Parathyroid adenoma (tissue), 2 donors: ENCODE measurements at regions not wholly inside any gene's neighbourhood (a gene's known extent, or its start where the extent isn't known, plus 50 kb on each side); places are given as distances from the start of the nearest gene placed in this dataset.
"Not testable (repeated sequence)": the region's sequence is repeated elsewhere in the genome, so short reads cannot be mapped to it uniquely, and the experiment has no call there.

Experiments
- H2AFZ ChIP-seq: fragments of 300-600 bp; sonication (generic); one replicate; pipeline ENCODE4 v1.7.0; 2017; ENCODE audit warnings: antibody characterized with exemption, mild to moderate bottlenecking
- H3K27ac ChIP-seq: fragments of 300-600 bp; sonication (generic); one replicate; pipeline ENCODE4 v1.7.0; 2017
- H3K27me3 ChIP-seq: fragments of 300-600 bp; sonication (generic); one replicate; pipeline ENCODE4 v1.7.0; 2017; ENCODE audit warnings: low read length; ENCODE audit not compliant: control insufficient read depth, insufficient read depth
- H3K36me3 ChIP-seq: fragments of 300-600 bp; sonication (generic); one replicate; pipeline ENCODE4 v1.7.0; 2017; ENCODE audit warnings: low read length; ENCODE audit not compliant: control insufficient read depth, insufficient read depth
- H3K4me1 ChIP-seq: fragments of 300-600 bp; sonication (generic); one replicate; pipeline ENCODE4 v1.7.0; 2017; ENCODE audit warnings: control low read depth
- H3K4me2 ChIP-seq: fragments of 300-600 bp; sonication (generic); one replicate; pipeline ENCODE4 v1.7.0; 2017; ENCODE audit warnings: low read length
- H3K4me3 ChIP-seq: fragments of 300-600 bp; sonication (generic); one replicate; pipeline ENCODE4 v1.7.0; 2017; ENCODE audit warnings: low read depth, low read length
- H3K79me2 ChIP-seq: fragments of 300-600 bp; sonication (generic); one replicate; pipeline ENCODE4 v1.7.0; 2017; ENCODE audit warnings: control low read depth
- H3K9ac ChIP-seq: fragments of 300-600 bp; sonication (generic); one replicate; pipeline ENCODE4 v1.7.0; 2017; ENCODE audit warnings: mild to moderate bottlenecking
- H3K9me3 ChIP-seq: fragments of 300-600 bp; sonication (generic); one replicate; pipeline ENCODE4 v1.7.0; 2017; ENCODE audit warnings: low read length; ENCODE audit not compliant: control insufficient read depth
- CTCF ChIP-seq: fragments of 300-600 bp; sonication (generic); IDR thresholded peaks from one replicate; pipeline ENCODE4 v1.7.0; 2017; ENCODE audit warnings: antibody characterized with exemption, mild to moderate bottlenecking
- donor health status: primary hyperparathyroidism.

GRCh38 chr5:12870872-12871539, 966.8 kb upstream of the CTNND2 start:
- Histone ChIP-seq H3K36me3 (no peaks in the 10 kb centered on the region), H3K4me3 (no peak overlapping the region), H3K79me2 (no peaks in the 10 kb centered on the region), H3K9me3 (no peaks in the 10 kb centered on the region), H2AFZ (no peak overlapping the region), H3K27ac (no peak overlapping the region), H3K4me1 (no peaks in the 10 kb centered on the region), H3K9ac (no peak overlapping the region), H3K27me3 (no peaks in the 10 kb centered on the region), H3K4me2 (no peak overlapping the region)
- no peak for TF ChIP-seq CTCF

- no peaks in the 10 kb centered on the region for H3K79me2 ChIP-seq
- H3K27me3 ChIP-seq: no peaks in the 10 kb centered on the region
- H3K4me2 ChIP-seq: no peak overlapping the region
- TF ChIP-seq CTCF: no peak
- no peak overlapping the region for H3K27ac ChIP-seq
- H3K9ac ChIP-seq: no peak overlapping the region
- H3K4me3 ChIP-seq: no peak overlapping the region
- no peak overlapping the region for H2AFZ ChIP-seq
- no peaks in the 10 kb centered on the region for H3K4me1 ChIP-seq
- H3K36me3 ChIP-seq: no peaks in the 10 kb centered on the region
- no peaks in the 10 kb centered on the region for H3K9me3 ChIP-seq
These were observed 961.3 kb upstream of the CTNND2 start for GRCh38 chr5:12865529-12865928.

GRCh38 chr5:12861886-12862654, 957.8 kb upstream of the CTNND2 start:
- Histone ChIP-seq H3K9ac (no peak overlapping the region), H3K27me3 (no peaks in the 10 kb centered on the region), H3K4me3 (no peak overlapping the region), H2AFZ (no peak overlapping the region), H3K9me3 (no peaks in the 10 kb centered on the region), H3K4me2 (no peak overlapping the region), H3K79me2 (no peaks in the 10 kb centered on the region), H3K4me1 (no peaks in the 10 kb centered on the region), H3K36me3 (no peaks in the 10 kb centered on the region), H3K27ac (no peak overlapping the region)
- no peak for TF ChIP-seq CTCF

- H3K27ac ChIP-seq, H3K4me3 ChIP-seq, H3K9ac ChIP-seq, H2AFZ ChIP-seq, H3K4me2 ChIP-seq, H3K36me3 ChIP-seq, H3K4me1 ChIP-seq, H3K27me3 ChIP-seq, H3K79me2 ChIP-seq, H3K9me3 ChIP-seq: not testable (repeated sequence)
These were observed 951.9 kb upstream of the CTNND2 start for GRCh38 chr5:12856105-12856504.

GRCh38 chr5:12854386-12854785, 950.1 kb upstream of the CTNND2 start:
- Histone ChIP-seq H3K27ac (no peak overlapping the region), H3K36me3 (no peaks in the 10 kb centered on the region), H2AFZ (no peak overlapping the region), H3K9ac (no peak overlapping the region), H3K9me3 (no peaks in the 10 kb centered on the region), H3K79me2 (no peaks in the 10 kb centered on the region), H3K4me1 (no peaks in the 10 kb centered on the region), H3K27me3 (no peaks in the 10 kb centered on the region), H3K4me2 (no peak overlapping the region), H3K4me3 (no peak overlapping the region)
- TF ChIP-seq CTCF: no peak
